H1 (cell line): ENCODE measurements at regions not wholly inside any gene's neighbourhood (a gene's known extent, or its start where the extent isn't known, plus 50 kb on each side); places are given as distances from the start of the nearest gene placed in this dataset.

ENCODE experiments used
- POLR2A ChIP-seq, 2 experiments: IDR thresholded peaks; 1 replicate in 1 of 2; 2 replicates in 1 of 2; pipeline ENCODE4 v1.6.1; 2011; ENCODE audit warnings: low read depth in 2 of 2, low read length in 2 of 2, mild to moderate bottlenecking in 2 of 2; ENCODE audit errors: control extremely low read depth in 1 of 2
- SAP30 ChIP-seq: fragments of 300-600 bp; sonication (generic); IDR thresholded peaks from 2 replicates; pipeline ENCODE4 v1.7.1; 2012; ENCODE audit warnings: low read length, moderate library complexity, mild to moderate bottlenecking, inconsistent platforms; ENCODE audit not compliant: insufficient read depth, insufficient replicate concordance
- SIN3A ChIP-seq, 2 experiments: IDR thresholded peaks in 1 of 2; conservative IDR thresholded peaks in 1 of 2; 2 replicates each; pipeline ENCODE4 v1.6.1; 2011 to 2012; ENCODE audit warnings: low read length in 2 of 2, improper control_type of control experiment in 1 of 2, low read depth in 1 of 2, mild to moderate bottlenecking in 1 of 2
- TBP ChIP-seq: IDR thresholded peaks from 2 replicates; pipeline ENCODE4 v1.6.1; 2011; ENCODE audit warnings: low read depth, low read length, improper control_type of control experiment
- YY1 ChIP-seq: IDR thresholded peaks from 2 replicates; pipeline ENCODE4 v1.6.1; 2011; ENCODE audit warnings: low read depth, mild to moderate bottlenecking, low read length
- TF ChIP-seq, protein P1 (sequence below): fragments of 300-600 bp; sonication (generic); IDR thresholded peaks from 2 replicates; pipeline ENCODE4 v1.7.1; 2012; ENCODE audit warnings: low read length, moderate library complexity, mild to moderate bottlenecking, inconsistent platforms; ENCODE audit not compliant: insufficient replicate concordance

- TF ChIP-seq, protein P1, sequence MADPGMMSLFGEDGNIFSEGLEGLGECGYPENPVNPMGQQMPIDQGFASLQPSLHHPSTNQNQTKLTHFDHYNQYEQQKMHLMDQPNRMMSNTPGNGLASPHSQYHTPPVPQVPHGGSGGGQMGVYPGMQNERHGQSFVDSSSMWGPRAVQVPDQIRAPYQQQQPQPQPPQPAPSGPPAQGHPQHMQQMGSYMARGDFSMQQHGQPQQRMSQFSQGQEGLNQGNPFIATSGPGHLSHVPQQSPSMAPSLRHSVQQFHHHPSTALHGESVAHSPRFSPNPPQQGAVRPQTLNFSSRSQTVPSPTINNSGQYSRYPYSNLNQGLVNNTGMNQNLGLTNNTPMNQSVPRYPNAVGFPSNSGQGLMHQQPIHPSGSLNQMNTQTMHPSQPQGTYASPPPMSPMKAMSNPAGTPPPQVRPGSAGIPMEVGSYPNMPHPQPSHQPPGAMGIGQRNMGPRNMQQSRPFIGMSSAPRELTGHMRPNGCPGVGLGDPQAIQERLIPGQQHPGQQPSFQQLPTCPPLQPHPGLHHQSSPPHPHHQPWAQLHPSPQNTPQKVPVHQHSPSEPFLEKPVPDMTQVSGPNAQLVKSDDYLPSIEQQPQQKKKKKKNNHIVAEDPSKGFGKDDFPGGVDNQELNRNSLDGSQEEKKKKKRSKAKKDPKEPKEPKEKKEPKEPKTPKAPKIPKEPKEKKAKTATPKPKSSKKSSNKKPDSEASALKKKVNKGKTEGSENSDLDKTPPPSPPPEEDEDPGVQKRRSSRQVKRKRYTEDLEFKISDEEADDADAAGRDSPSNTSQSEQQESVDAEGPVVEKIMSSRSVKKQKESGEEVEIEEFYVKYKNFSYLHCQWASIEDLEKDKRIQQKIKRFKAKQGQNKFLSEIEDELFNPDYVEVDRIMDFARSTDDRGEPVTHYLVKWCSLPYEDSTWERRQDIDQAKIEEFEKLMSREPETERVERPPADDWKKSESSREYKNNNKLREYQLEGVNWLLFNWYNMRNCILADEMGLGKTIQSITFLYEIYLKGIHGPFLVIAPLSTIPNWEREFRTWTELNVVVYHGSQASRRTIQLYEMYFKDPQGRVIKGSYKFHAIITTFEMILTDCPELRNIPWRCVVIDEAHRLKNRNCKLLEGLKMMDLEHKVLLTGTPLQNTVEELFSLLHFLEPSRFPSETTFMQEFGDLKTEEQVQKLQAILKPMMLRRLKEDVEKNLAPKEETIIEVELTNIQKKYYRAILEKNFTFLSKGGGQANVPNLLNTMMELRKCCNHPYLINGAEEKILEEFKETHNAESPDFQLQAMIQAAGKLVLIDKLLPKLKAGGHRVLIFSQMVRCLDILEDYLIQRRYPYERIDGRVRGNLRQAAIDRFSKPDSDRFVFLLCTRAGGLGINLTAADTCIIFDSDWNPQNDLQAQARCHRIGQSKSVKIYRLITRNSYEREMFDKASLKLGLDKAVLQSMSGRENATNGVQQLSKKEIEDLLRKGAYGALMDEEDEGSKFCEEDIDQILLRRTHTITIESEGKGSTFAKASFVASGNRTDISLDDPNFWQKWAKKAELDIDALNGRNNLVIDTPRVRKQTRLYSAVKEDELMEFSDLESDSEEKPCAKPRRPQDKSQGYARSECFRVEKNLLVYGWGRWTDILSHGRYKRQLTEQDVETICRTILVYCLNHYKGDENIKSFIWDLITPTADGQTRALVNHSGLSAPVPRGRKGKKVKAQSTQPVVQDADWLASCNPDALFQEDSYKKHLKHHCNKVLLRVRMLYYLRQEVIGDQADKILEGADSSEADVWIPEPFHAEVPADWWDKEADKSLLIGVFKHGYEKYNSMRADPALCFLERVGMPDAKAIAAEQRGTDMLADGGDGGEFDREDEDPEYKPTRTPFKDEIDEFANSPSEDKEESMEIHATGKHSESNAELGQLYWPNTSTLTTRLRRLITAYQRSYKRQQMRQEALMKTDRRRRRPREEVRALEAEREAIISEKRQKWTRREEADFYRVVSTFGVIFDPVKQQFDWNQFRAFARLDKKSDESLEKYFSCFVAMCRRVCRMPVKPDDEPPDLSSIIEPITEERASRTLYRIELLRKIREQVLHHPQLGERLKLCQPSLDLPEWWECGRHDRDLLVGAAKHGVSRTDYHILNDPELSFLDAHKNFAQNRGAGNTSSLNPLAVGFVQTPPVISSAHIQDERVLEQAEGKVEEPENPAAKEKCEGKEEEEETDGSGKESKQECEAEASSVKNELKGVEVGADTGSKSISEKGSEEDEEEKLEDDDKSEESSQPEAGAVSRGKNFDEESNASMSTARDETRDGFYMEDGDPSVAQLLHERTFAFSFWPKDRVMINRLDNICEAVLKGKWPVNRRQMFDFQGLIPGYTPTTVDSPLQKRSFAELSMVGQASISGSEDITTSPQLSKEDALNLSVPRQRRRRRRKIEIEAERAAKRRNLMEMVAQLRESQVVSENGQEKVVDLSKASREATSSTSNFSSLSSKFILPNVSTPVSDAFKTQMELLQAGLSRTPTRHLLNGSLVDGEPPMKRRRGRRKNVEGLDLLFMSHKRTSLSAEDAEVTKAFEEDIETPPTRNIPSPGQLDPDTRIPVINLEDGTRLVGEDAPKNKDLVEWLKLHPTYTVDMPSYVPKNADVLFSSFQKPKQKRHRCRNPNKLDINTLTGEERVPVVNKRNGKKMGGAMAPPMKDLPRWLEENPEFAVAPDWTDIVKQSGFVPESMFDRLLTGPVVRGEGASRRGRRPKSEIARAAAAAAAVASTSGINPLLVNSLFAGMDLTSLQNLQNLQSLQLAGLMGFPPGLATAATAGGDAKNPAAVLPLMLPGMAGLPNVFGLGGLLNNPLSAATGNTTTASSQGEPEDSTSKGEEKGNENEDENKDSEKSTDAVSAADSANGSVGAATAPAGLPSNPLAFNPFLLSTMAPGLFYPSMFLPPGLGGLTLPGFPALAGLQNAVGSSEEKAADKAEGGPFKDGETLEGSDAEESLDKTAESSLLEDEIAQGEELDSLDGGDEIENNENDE: no peak
- no peak for TF ChIP-seq SIN3A (conservative IDR thresholded peaks at IDR 0.05 in 1 of 2, IDR thresholded peaks at IDR 0.05 in 1 of 2; ENCODE audit: low read depth in 1 of 2, low read length in 2 of 2)
- TF ChIP-seq POLR2A (IDR thresholded peaks at IDR 0.05; ENCODE audit: control extremely low read depth in 1 of 2, low read depth in 2 of 2, low read length in 2 of 2): no peak
- TF ChIP-seq SAP30: no peak
- TF ChIP-seq YY1: no peak
- no peak for TF ChIP-seq TBP
Observed at GRCh38 chr5:144779368-144779767, 608.7 kb downstream of the KCTD16 start (continued).
